Lower lobe of right lung (tissue), 2 donors: ENCODE measurements at regions not wholly inside any gene's neighbourhood (a gene's known extent, or its start where the extent isn't known, plus 50 kb on each side); places are given as distances from the start of the nearest gene placed in this dataset.

ENCODE experiments used
- ATAC-seq, 2 donors: fragments of 200-7000 bp; cut with Tn5 transposase; one replicate each; pipeline ENCODE4 v1.9.1; 2020 to 2022; ENCODE audit warnings: mild to moderate bottlenecking in 2 of 2, moderate library complexity in 2 of 2
- DNase-seq: peaks from one replicate; pipeline ENCODE4 v3.0.0-alpha.2; 2020
- H3K27ac ChIP-seq: fragments of 200-600 bp; one replicate; pipeline ENCODE4 v1.8.0; 2022
- H3K27me3 ChIP-seq: fragments of 200-600 bp; one replicate; pipeline ENCODE4 v1.8.0; 2022; ENCODE audit warnings: low read depth
- H3K36me3 ChIP-seq: fragments of 200-600 bp; one replicate; pipeline ENCODE4 v1.8.0; 2022; ENCODE audit warnings: mild to moderate bottlenecking
- H3K4me1 ChIP-seq: fragments of 200-600 bp; one replicate; pipeline ENCODE4 v1.8.0; 2022
- H3K4me3 ChIP-seq: fragments of 200-600 bp; one replicate; pipeline ENCODE4 v1.8.0; 2022; ENCODE audit warnings: mild to moderate bottlenecking
- H3K9me3 ChIP-seq: fragments of 200-600 bp; one replicate; pipeline ENCODE4 v1.8.0; 2022
- CTCF ChIP-seq: fragments of 200-600 bp; IDR thresholded peaks from one replicate; pipeline ENCODE4 v1.8.0; 2022; ENCODE audit warnings: antibody characterized with exemption, mild to moderate bottlenecking
- intact Hi-C: fragments of 100-400 bp; cut with DNase I; formaldehyde crosslinking; loops from one replicate; pipeline ENCODE4 v1.11.0; 2022
- donor health status: DM: no; HTN: yes; CAD: no; lungs with severe emphysema.

GRCh38 chr15:98330258-98330657 is 318.1 kb upstream of the IGF1R start:
- no peaks in the 10 kb centered on the region for H3K27me3 ChIP-seq
- no peaks in the 10 kb centered on the region for H3K36me3 ChIP-seq
- ATAC-seq (no peak), DNase-seq (no peak)
- H3K4me3 ChIP-seq = no peak overlapping the region
- no peaks in the 10 kb centered on the region for H3K4me1 ChIP-seq
- intact Hi-C loops = no loop called here
- H3K9me3 ChIP-seq = no peaks in the 10 kb centered on the region
- no peak overlapping the region for H3K27ac ChIP-seq
- TF ChIP-seq CTCF = no peak

DNA sequence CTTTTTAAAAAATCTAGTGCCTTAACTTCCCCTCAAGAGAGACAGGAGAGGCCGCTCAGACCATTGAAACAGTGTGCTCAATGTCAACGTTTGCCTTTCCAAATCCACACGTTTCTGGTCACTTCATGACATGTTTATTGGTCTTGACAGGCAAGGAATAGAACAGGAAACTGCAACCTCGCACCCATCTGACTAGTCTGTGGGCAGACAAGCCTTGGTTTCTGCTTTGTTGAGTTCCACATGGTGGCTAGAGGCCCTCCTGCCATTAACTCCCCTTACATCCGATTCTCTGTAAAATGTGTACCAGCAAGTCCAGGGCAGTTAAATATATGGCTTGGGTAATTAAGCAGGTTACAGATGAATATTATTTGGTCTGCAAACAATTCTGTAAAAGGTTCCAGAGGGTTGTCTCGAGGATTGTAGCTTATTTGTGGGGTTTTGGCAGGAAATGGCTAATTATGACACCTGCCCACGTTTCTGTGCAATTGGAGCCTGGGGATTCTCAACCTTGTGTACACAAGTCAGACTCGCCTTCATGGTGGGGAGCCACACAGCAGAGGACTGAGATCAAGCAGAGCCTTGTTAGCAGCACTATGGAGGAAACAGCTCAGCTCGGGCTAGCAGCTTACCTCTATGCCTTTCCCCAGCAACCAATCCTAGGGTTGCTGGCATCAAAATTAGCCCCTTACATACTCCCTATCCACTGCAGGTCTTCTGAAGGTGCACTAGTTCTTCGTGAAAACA is 317.5 kb upstream of the IGF1R start:
- H3K27me3 ChIP-seq = no peaks in the 10 kb centered on the region
- no peaks in the 10 kb centered on the region for H3K9me3 ChIP-seq
- H3K27ac ChIP-seq = no peak overlapping the region
- DNase-seq (no peak), ATAC-seq (no peak)
- intact Hi-C loops = no loop called here
- no peak for TF ChIP-seq CTCF
- no peaks in the 10 kb centered on the region for H3K36me3 ChIP-seq
- no peak overlapping the region for H3K4me3 ChIP-seq
- no peaks in the 10 kb centered on the region for H3K4me1 ChIP-seq

- no peaks in the 10 kb centered on the region for H3K9me3 ChIP-seq
- no peak for ATAC-seq
Observed at GRCh38 chr15:98331676-98332075, 316.7 kb upstream of the IGF1R start.

GRCh38 chr15:98333251-98333650 is 315.1 kb upstream of the IGF1R start:
- Histone ChIP-seq H3K27me3 (no peaks in the 10 kb centered on the region), H3K9me3 (no peaks in the 10 kb centered on the region), H3K36me3 (no peaks in the 10 kb centered on the region), H3K27ac (no peak overlapping the region), H3K4me3 (no peak overlapping the region), H3K4me1 (no peaks in the 10 kb centered on the region)
- DNase-seq (no peak), ATAC-seq (no peak)
- no peak for TF ChIP-seq CTCF
- intact Hi-C loops = no loop called here

More at GRCh38 chr15:98331676-98332075, 316.7 kb upstream of the IGF1R start:
- intact Hi-C loops = no loop called here
- Histone ChIP-seq H3K4me3 (no peak overlapping the region), H3K27me3 (no peaks in the 10 kb centered on the region), H3K27ac (no peak overlapping the region), H3K36me3 (no peaks in the 10 kb centered on the region), H3K4me1 (no peaks in the 10 kb centered on the region)
- no peak for TF ChIP-seq CTCF
- DNase-seq = no peak

GRCh38 chr15:98342911-98343310 is 305.4 kb upstream of the IGF1R start:
- intact Hi-C loops = no loop called here
- no peak for ATAC-seq

More at GRCh38 chr15:98342911-98343310, 305.4 kb upstream of the IGF1R start:
- Histone ChIP-seq H3K4me1 (no peaks in the 10 kb centered on the region), H3K27me3 (no peaks in the 10 kb centered on the region), H3K9me3 (no peaks in the 10 kb centered on the region), H3K27ac (no peak overlapping the region), H3K36me3 (no peaks in the 10 kb centered on the region), H3K4me3 (no peak overlapping the region)
- DNase-seq = no peak
- TF ChIP-seq CTCF = no peak
